H1 (cell line): ENCODE measurements at regions not wholly inside any gene's neighbourhood (a gene's known extent, or its start where the extent isn't known, plus 50 kb on each side); places are given as distances from the start of the nearest gene placed in this dataset.

ENCODE experiments used
- BACH1 ChIP-seq: IDR thresholded peaks from 2 replicates; pipeline ENCODE4 v1.6.1; 2012; ENCODE audit warnings: low read length, improper control_type of control experiment
- BCL11A ChIP-seq, 2 experiments: IDR thresholded peaks; one replicate each; pipeline ENCODE4 v1.6.1; 2011; ENCODE audit warnings: low read depth in 2 of 2, low read length in 2 of 2, mild to moderate bottlenecking in 2 of 2
- CHD1 ChIP-seq: IDR thresholded peaks from 2 replicates; pipeline ENCODE4 v1.6.1; 2012; ENCODE audit warnings: low read depth, low read length, improper control_type of control experiment
- GTF2F1 ChIP-seq: IDR thresholded peaks from 2 replicates; pipeline ENCODE4 v1.6.1; 2012; ENCODE audit warnings: low read depth, low read length, improper control_type of control experiment, borderline replicate concordance
- KDM4A ChIP-seq: IDR thresholded peaks from one replicate; pipeline ENCODE4 v1.7.1; 2012; ENCODE audit warnings: low read depth, mild to moderate bottlenecking, moderate library complexity, low read length, inconsistent platforms; ENCODE audit not compliant: severe bottlenecking
- NRF1 ChIP-seq: IDR thresholded peaks from 2 replicates; pipeline ENCODE4 v1.6.1; 2011; ENCODE audit warnings: mild to moderate bottlenecking, low read depth, low read length, improper control_type of control experiment
- POU5F1 ChIP-seq: IDR thresholded peaks from 2 replicates; pipeline ENCODE4 v1.6.1; 2011; ENCODE audit warnings: low read depth, mild to moderate bottlenecking, low read length, moderate library complexity
- RFX5 ChIP-seq: IDR thresholded peaks from 2 replicates; pipeline ENCODE4 v1.6.1; 2011; ENCODE audit warnings: low read depth, low read length, improper control_type of control experiment, borderline replicate concordance
- RXRA ChIP-seq: IDR thresholded peaks from 2 replicates; pipeline ENCODE4 v1.6.1; 2011; ENCODE audit warnings: low read depth, mild to moderate bottlenecking, low read length, moderate library complexity; ENCODE audit not compliant: insufficient read depth
- SUZ12 ChIP-seq: fragments of 200-600 bp; sonication (generic); IDR thresholded peaks from 2 replicates; pipeline ENCODE4 v1.6.1; 2012; ENCODE audit warnings: mild to moderate bottlenecking, inconsistent platforms, low read length, moderate library complexity, mixed read lengths
- TEAD4 ChIP-seq: IDR thresholded peaks from 2 replicates; pipeline ENCODE4 v1.6.1; 2012; ENCODE audit warnings: low read depth, low read length, inconsistent platforms, mixed read lengths
- TF ChIP-seq, protein P1 (sequence below): fragments of 300-600 bp; sonication (generic); IDR thresholded peaks from 2 replicates; pipeline ENCODE4 v1.7.1; 2012; ENCODE audit warnings: low read length, moderate library complexity, mild to moderate bottlenecking, inconsistent platforms; ENCODE audit not compliant: insufficient replicate concordance
- TF ChIP-seq, protein P2 (sequence below): IDR thresholded peaks from 2 replicates; pipeline ENCODE4 v1.6.1; 2012; ENCODE audit warnings: inconsistent platforms

GRCh38 chr4:165715211-165715610, 157.8 kb upstream of the TLL1 start (continued):
- TF ChIP-seq, protein P1, sequence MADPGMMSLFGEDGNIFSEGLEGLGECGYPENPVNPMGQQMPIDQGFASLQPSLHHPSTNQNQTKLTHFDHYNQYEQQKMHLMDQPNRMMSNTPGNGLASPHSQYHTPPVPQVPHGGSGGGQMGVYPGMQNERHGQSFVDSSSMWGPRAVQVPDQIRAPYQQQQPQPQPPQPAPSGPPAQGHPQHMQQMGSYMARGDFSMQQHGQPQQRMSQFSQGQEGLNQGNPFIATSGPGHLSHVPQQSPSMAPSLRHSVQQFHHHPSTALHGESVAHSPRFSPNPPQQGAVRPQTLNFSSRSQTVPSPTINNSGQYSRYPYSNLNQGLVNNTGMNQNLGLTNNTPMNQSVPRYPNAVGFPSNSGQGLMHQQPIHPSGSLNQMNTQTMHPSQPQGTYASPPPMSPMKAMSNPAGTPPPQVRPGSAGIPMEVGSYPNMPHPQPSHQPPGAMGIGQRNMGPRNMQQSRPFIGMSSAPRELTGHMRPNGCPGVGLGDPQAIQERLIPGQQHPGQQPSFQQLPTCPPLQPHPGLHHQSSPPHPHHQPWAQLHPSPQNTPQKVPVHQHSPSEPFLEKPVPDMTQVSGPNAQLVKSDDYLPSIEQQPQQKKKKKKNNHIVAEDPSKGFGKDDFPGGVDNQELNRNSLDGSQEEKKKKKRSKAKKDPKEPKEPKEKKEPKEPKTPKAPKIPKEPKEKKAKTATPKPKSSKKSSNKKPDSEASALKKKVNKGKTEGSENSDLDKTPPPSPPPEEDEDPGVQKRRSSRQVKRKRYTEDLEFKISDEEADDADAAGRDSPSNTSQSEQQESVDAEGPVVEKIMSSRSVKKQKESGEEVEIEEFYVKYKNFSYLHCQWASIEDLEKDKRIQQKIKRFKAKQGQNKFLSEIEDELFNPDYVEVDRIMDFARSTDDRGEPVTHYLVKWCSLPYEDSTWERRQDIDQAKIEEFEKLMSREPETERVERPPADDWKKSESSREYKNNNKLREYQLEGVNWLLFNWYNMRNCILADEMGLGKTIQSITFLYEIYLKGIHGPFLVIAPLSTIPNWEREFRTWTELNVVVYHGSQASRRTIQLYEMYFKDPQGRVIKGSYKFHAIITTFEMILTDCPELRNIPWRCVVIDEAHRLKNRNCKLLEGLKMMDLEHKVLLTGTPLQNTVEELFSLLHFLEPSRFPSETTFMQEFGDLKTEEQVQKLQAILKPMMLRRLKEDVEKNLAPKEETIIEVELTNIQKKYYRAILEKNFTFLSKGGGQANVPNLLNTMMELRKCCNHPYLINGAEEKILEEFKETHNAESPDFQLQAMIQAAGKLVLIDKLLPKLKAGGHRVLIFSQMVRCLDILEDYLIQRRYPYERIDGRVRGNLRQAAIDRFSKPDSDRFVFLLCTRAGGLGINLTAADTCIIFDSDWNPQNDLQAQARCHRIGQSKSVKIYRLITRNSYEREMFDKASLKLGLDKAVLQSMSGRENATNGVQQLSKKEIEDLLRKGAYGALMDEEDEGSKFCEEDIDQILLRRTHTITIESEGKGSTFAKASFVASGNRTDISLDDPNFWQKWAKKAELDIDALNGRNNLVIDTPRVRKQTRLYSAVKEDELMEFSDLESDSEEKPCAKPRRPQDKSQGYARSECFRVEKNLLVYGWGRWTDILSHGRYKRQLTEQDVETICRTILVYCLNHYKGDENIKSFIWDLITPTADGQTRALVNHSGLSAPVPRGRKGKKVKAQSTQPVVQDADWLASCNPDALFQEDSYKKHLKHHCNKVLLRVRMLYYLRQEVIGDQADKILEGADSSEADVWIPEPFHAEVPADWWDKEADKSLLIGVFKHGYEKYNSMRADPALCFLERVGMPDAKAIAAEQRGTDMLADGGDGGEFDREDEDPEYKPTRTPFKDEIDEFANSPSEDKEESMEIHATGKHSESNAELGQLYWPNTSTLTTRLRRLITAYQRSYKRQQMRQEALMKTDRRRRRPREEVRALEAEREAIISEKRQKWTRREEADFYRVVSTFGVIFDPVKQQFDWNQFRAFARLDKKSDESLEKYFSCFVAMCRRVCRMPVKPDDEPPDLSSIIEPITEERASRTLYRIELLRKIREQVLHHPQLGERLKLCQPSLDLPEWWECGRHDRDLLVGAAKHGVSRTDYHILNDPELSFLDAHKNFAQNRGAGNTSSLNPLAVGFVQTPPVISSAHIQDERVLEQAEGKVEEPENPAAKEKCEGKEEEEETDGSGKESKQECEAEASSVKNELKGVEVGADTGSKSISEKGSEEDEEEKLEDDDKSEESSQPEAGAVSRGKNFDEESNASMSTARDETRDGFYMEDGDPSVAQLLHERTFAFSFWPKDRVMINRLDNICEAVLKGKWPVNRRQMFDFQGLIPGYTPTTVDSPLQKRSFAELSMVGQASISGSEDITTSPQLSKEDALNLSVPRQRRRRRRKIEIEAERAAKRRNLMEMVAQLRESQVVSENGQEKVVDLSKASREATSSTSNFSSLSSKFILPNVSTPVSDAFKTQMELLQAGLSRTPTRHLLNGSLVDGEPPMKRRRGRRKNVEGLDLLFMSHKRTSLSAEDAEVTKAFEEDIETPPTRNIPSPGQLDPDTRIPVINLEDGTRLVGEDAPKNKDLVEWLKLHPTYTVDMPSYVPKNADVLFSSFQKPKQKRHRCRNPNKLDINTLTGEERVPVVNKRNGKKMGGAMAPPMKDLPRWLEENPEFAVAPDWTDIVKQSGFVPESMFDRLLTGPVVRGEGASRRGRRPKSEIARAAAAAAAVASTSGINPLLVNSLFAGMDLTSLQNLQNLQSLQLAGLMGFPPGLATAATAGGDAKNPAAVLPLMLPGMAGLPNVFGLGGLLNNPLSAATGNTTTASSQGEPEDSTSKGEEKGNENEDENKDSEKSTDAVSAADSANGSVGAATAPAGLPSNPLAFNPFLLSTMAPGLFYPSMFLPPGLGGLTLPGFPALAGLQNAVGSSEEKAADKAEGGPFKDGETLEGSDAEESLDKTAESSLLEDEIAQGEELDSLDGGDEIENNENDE, result no peak
- TF ChIP-seq, protein P2, sequence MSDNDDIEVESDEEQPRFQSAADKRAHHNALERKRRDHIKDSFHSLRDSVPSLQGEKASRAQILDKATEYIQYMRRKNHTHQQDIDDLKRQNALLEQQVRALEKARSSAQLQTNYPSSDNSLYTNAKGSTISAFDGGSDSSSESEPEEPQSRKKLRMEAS, result no peak
- TF ChIP-seq BCL11A (IDR thresholded peaks at IDR 0.05; ENCODE audit: low read depth in 2 of 2, low read length in 2 of 2) (no peak), CHD1 (no peak), BACH1 (no peak), POU5F1 (no peak), KDM4A (no peak), GTF2F1 (no peak), RXRA (no peak), SUZ12 (no peak), RFX5 (no peak), NRF1 (no peak), TEAD4 (no peak)
- TF ChIP-seq, all 59 proteins: peak for 0
